ACC112 (cell line): ENCODE measurements at regions not wholly inside any gene's neighbourhood (a gene's known extent, or its start where the extent isn't known, plus 50 kb on each side); places are given as distances from the start of the nearest gene placed in this dataset.

ENCODE experiments used
- H2AFZ ChIP-seq: fragments of 200-600 bp; sonication (generic); one replicate; pipeline ENCODE4 v1.6.0; 2017; ENCODE audit warnings: antibody characterized with exemption, low read length; ENCODE audit not compliant: unreplicated experiment
- H3K27ac ChIP-seq: fragments of 200-600 bp; sonication (generic); 2 replicates; pipeline ENCODE4 v1.5.1; 2014; ENCODE audit warnings: low read depth, mild to moderate bottlenecking, antibody characterized with exemption, low read length, moderate library complexity
- H3K27me3 ChIP-seq: fragments of 200-600 bp; sonication (generic); 2 replicates; pipeline ENCODE4 v1.6.1; 2014; ENCODE audit warnings: mild to moderate bottlenecking, antibody characterized with exemption, low read length, moderate library complexity, mixed read lengths; ENCODE audit not compliant: insufficient read depth
- H3K36me3 ChIP-seq: fragments of 200-600 bp; sonication (generic); 2 replicates; pipeline ENCODE4 v1.6.1; 2016; ENCODE audit warnings: mild to moderate bottlenecking, antibody characterized with exemption, low read length, moderate library complexity, mixed read lengths; ENCODE audit not compliant: insufficient read depth
- H3K4me1 ChIP-seq: fragments of 200-600 bp; sonication (generic); one replicate; pipeline ENCODE4 v1.6.1; 2016; ENCODE audit warnings: low read length, mixed read lengths; ENCODE audit not compliant: insufficient read depth, unreplicated experiment, control insufficient read depth
- H3K4me3 ChIP-seq: fragments of 200-600 bp; sonication (generic); 2 replicates; pipeline ENCODE4 v1.5.1; 2014; ENCODE audit warnings: mild to moderate bottlenecking, low read depth, low read length
- H3K79me2 ChIP-seq: fragments of 200-600 bp; sonication (generic); one replicate; pipeline ENCODE4 v1.6.0; 2016; ENCODE audit warnings: low read length; ENCODE audit not compliant: control insufficient read depth, unreplicated experiment, insufficient read depth

DNA sequence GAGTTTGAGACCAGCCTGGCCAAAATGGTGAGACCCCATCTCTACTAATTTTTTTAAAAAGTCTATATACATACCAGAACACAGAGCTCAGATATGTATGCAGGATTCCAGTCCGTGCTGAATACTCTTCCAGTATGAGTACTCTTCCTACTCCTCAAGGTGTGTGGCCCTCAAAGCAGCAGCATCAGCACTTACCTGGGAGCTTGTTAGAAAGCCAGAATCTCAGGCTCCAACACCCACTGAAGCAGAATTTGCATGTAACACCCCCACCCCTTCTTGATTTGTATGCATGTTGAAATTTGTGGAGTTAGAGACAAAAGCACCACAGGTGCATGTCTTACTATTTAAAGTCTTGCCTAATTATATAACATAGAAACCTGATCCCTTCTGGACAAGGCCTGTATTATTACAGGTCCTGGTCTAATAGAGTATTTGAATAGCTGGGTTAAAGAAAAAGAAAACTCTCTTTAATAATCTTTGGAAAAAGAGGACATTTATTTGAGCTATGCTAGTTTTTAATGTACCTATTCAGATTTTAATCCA lies 50.3 kb upstream of the NFE2L2 start:
- 0 out of 2 replicates have a peak overlapping the region, but pooled peaks have one; percentile 34 for H3K27ac ChIP-seq

DNA sequence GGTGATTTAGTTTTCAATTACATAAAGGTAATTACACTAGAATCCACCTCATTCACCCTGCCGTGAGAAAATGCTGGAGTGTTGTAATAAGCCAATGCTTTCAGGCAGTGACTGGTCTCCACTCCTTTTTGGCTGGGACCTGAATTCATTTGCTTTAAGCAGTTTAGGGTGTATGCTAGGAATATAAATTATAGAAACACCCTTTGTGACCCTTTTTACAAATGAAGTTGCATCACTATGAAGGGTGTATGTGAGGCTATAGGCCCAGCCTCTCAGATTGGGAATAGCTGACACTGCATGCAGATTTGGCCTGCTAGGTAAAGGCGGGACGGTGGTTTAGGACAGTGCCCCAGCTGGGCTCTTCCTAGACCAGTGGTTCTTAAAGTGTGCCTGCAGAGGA lies 50.8 kb upstream of the NFE2L2 start:
- H3K4me3 ChIP-seq, result no peak overlapping the region
- no peaks in the 10 kb centered on the region for H3K36me3 ChIP-seq
- no peaks in the 10 kb centered on the region for H3K79me2 ChIP-seq
- no peak overlapping the region for H3K27ac ChIP-seq
- peaks cover 13% of the 10 kb centered on the region for H3K4me1 ChIP-seq
- H3K27me3 ChIP-seq, result no peaks in the 10 kb centered on the region
- H2AFZ ChIP-seq, result no peak overlapping the region

More for the DNA sequence above, 50.3 kb upstream of the NFE2L2 start:
- Histone ChIP-seq H3K4me3 (no peak overlapping the region), H2AFZ (no peak overlapping the region), H3K4me1 (peaks cover 13% of the 10 kb centered on the region), H3K79me2 (no peaks in the 10 kb centered on the region), H3K27me3 (no peaks in the 10 kb centered on the region), H3K36me3 (no peaks in the 10 kb centered on the region)

DNA sequence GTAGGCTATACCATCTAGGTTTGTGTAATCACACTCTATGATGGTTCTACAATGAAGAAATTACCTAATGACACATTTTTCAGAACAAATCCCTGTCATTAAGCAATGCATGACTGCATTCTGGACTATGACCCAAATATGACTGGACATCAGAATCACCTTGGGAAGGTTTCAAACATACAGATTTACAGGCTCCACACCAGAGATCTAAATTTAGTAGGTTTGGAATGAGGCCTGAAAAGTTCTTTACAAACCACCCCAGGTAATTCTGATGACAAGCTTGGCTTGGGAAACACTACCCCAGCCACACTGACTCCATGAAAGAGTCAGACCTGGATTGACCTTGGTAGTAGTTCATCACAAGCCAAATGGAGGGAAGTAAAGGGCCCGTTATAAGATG lies 52.2 kb upstream of the NFE2L2 start:
- Histone ChIP-seq H3K4me3 (no peak overlapping the region), H3K36me3 (no peaks in the 10 kb centered on the region), H3K27ac (no peak overlapping the region), H3K27me3 (no peaks in the 10 kb centered on the region), H2AFZ (no peak overlapping the region), H3K79me2 (no peaks in the 10 kb centered on the region), H3K4me1 (peaks cover 13% of the 10 kb centered on the region)

DNA sequence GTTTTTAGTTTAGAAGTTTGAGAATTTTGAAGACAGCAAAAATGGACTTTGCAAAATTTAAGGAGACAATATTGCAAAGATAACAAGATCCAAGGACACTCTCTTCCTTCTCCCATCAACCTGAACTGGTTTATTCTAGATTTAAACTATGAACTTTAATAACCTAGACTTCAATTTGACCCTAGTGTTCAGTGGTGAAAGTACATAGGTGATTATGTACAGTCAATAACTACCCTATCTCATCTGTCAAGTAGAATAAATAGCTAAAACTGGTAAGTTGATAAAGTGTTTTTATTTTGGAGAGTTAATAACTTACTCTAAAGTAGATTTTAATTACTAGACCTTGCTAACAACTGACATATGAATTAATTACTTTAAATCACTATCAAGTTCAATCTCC lies 52.9 kb upstream of the NFE2L2 start:
- Histone ChIP-seq H3K4me3 (no peak overlapping the region), H3K27ac (no peak overlapping the region), H3K4me1 (peaks cover 13% of the 10 kb centered on the region), H3K27me3 (no peaks in the 10 kb centered on the region), H2AFZ (no peak overlapping the region), H3K36me3 (no peaks in the 10 kb centered on the region; the same call in 1 of the 2 replicates), H3K79me2 (no peaks in the 10 kb centered on the region)

DNA sequence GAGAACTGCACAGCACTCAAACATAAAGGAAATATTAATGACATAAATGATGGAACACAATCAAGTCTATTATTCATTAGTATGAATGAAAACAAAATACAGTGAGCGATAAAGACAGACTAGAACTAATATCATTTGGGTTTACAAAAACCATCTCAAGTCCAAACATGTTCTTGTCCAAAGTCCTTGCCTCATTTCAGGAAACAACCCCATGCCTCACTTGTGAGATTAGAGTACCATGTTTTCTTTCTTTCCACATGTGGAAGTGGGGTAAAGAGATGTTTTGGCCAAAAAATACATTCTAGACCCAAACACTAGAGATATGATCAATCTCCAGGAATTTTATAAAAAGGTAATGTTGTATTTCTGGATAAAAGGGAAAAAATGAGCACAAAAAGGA lies 53.3 kb upstream of the NFE2L2 start:
- Histone ChIP-seq H3K27me3 (no peaks in the 10 kb centered on the region), H3K79me2 (no peaks in the 10 kb centered on the region), H2AFZ (no peak overlapping the region), H3K36me3 (peaks cover 2% of the 10 kb centered on the region; the same call in 1 of the 2 replicates), H3K4me1 (peaks cover 13% of the 10 kb centered on the region), H3K27ac (no peak overlapping the region), H3K4me3 (no peak overlapping the region)

DNA sequence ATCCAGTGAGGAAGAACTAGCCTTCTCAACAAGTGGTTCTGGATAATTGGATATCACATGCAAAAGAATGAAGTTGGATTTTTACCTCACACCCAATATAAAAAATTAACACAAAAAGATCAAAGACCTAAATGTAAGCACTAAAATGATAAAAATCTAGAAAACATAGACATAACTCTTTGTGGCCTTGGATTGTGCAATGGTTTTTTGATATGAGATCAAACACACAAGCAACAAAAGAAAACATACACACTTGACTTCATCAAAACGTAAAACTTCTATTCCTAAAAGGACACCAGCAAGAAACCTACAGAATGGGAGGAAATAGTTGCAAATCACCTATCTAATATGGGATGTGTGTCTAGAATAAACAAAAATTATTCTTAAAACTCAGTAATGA lies 54.1 kb upstream of the NFE2L2 start:
- H3K4me1 ChIP-seq, result peaks cover 12% of the 10 kb centered on the region
- H3K36me3 ChIP-seq, result peaks cover 5% of the 10 kb centered on the region; the same call in 1 of the 2 replicates
- H3K27me3 ChIP-seq, result no peaks in the 10 kb centered on the region
- H3K79me2 ChIP-seq, result no peaks in the 10 kb centered on the region
- H2AFZ ChIP-seq, result no peak overlapping the region
- H3K4me3 ChIP-seq, result no peak overlapping the region
- no peak overlapping the region for H3K27ac ChIP-seq

DNA sequence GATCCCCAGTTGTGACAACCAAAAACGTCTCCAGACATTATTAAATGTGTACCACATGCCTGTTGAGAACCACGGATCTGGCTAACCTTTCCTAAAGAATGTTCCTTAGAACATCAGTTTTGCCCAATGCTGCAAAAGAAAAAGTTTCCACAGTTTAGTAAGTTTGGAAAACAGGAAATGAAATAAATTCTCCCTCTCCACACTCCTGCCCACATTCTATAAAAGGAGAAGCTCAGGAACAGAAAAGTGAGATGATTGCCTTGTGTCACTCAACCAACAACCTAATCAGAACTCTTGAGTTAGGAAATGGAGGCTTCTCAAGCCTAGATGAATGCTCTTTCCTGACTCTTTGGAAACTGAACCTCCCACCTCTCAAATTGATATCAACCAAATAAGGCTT lies 56.1 kb upstream of the NFE2L2 start:
- peaks cover 5% of the 10 kb centered on the region; the same call in 1 of the 2 replicates for H3K36me3 ChIP-seq
- no peak overlapping the region for H2AFZ ChIP-seq
- H3K79me2 ChIP-seq, result no peaks in the 10 kb centered on the region
- peaks cover under 1% of the 10 kb centered on the region for H3K4me1 ChIP-seq
- H3K27ac ChIP-seq, result no peak overlapping the region
- H3K4me3 ChIP-seq, result no peak overlapping the region
- no peaks in the 10 kb centered on the region for H3K27me3 ChIP-seq

DNA sequence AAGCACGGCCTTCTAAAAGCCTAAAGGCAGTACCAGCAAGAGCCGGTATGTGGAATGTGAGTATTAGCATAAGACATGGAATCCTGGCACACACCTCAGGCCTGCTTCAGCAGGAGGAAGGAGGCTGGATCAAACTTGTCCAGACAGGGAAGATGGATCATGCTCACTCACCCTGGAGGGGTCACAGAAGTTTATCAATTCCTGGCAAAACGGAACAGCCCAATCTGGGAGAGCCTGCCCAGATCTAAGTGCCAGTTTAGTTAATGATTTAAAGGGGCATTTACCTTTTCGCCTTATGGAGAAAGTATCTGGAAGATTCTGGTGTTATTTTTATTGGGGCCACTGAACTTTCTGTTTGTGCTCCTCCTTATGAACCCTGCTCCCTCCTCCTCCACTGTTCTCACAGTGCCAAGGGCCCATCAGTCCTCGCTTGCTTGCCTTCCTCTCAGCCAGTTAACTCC lies 58.3 kb upstream of the NFE2L2 start:
- Histone ChIP-seq H3K27ac (no peak overlapping the region), H3K79me2 (no peaks in the 10 kb centered on the region), H3K4me1 (peaks cover 6% of the 10 kb centered on the region), H2AFZ (no peak overlapping the region), H3K4me3 (no peak overlapping the region), H3K27me3 (no peaks in the 10 kb centered on the region), H3K36me3 (peaks cover 5% of the 10 kb centered on the region; the same call in 1 of the 2 replicates)

DNA sequence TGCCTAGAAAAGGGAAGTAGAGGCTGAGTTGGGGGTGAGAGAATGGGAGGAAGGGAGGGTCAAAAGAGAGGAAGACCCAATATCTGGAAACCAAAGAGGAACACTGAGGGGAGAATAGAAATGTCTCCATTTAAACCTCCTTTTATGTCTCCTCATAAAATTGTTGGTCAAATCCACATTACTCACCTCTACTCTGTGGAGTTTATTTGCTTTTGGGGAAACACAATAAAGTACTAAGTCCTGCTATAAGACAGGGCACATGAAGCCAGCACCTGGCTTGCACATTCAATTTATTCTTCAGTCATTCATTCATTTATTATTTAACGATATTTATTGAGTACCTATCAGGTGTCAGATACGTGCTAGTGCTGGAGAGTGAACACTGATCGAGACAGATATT lies 60.3 kb upstream of the NFE2L2 start:
- peaks cover 15% of the 10 kb centered on the region for H3K4me1 ChIP-seq
- H3K27ac ChIP-seq, result no peak overlapping the region
- no peaks in the 10 kb centered on the region for H3K27me3 ChIP-seq
- H3K4me3 ChIP-seq, result no peak overlapping the region
- no peak overlapping the region for H2AFZ ChIP-seq
- no peaks in the 10 kb centered on the region for H3K79me2 ChIP-seq
- peaks cover 5% of the 10 kb centered on the region; the same call in 1 of the 2 replicates for H3K36me3 ChIP-seq

DNA sequence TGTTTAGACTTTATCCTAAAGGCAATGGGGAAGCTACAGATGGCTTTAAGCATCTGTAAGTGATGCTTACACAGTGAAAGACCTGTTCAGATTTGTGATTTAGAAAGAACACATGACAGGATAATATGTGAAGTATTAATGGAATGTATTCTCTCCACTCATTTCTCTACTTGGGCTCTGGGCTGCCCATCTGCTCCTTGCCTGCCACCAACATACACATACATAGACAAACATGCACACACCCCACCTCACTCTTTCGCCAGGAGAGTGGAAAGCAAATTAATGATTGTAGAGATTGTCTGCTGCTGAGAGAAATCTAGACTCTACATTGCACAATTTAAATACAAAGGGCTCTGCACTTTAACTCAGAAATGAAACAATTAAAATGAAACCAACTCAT lies 61.0 kb upstream of the NFE2L2 start:
- Histone ChIP-seq H3K27ac (no peak overlapping the region), H3K79me2 (no peaks in the 10 kb centered on the region), H3K4me1 (peaks cover 18% of the 10 kb centered on the region), H3K4me3 (no peak overlapping the region), H2AFZ (no peak overlapping the region), H3K36me3 (peaks cover 5% of the 10 kb centered on the region; the same call in 1 of the 2 replicates), H3K27me3 (no peaks in the 10 kb centered on the region)

DNA sequence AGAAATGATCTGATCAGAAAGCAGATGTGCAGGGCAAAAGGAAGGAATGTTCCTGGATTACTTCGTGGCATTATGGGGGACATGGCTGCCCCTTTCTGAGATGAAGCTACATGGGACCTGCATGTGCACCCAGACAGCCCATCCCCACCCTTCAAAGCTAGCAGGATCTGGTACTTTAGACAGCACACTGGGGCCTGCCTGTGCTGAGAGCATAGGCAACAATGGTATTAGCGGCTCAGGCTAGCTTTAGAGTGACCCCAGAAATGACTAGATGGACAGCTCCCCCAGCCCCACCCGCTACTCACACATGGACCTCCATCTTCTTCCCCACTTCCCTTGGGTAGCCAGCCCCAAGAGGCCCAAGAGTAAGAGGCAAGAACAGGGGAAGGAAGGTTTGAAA lies 61.5 kb upstream of the NFE2L2 start:
- peaks cover 18% of the 10 kb centered on the region for H3K4me1 ChIP-seq

More for the DNA sequence above, 61.5 kb upstream of the NFE2L2 start:
- Histone ChIP-seq H3K36me3 (peaks cover 5% of the 10 kb centered on the region; the same call in 1 of the 2 replicates), H3K4me3 (no peak overlapping the region), H3K27ac (no peak overlapping the region), H2AFZ (no peak overlapping the region), H3K79me2 (no peaks in the 10 kb centered on the region), H3K27me3 (no peaks in the 10 kb centered on the region)
